DMS153 (cell line): ENCODE measurements at regions not wholly inside any gene's neighbourhood (a gene's known extent, or its start where the extent isn't known, plus 50 kb on each side); places are given as distances from the start of the nearest gene placed in this dataset.

Experiments
- DNase-seq: peaks from one replicate; lab custom pipeline; 2025; lab: John Stamatoyannopoulos, UW

DNA sequence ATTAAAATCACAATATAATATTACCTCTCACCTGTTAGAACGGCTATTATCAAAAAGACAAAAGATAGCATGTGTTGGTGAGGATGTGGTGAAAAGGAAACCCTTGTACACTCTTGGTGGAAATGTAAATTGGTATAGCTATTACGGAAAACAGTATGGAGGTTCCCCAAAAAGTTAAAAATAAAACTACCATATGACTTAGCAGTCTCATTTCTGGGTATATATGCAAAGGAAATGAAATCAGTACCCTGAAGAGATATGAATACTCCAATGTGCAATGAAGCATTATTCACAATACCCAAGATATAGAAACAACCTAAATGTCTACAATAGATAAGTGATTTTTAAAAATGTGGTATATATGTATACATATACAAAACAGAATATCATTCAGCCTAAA lies 199.9 kb downstream of the SNX18 start:
- no peak for DNase-seq

DNA sequence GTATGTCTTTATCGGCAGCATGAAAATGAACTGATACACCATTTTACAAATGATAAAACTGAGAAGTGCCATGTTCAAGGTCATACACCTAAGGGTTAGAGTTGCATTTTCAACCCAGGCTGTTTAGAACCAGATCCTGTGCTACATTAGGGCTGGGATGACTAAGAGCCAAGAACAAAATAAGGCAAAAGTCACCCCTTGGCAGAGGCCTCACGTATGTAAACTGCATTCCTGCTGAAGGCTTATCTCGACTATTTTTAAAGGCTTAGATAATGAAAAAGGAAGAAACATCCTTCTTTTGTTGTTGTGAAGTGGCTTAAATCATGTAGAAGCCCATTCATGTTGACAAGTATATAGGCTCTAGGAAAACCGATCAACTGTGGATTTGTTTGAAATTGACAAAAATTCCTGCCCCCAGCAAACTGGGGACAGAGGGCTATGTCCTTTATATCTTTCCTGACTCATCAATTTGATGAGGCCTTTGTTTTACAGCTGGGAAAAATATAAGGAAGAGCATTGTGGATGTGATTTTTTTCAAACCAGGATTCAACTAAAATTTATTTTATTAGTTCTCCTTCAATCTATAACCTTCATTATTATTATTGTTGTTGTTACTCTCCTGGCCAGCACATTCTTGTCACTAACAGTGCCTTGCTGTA lies 196.5 kb downstream of the SNX18 start:
- no peak for DNase-seq

DNA sequence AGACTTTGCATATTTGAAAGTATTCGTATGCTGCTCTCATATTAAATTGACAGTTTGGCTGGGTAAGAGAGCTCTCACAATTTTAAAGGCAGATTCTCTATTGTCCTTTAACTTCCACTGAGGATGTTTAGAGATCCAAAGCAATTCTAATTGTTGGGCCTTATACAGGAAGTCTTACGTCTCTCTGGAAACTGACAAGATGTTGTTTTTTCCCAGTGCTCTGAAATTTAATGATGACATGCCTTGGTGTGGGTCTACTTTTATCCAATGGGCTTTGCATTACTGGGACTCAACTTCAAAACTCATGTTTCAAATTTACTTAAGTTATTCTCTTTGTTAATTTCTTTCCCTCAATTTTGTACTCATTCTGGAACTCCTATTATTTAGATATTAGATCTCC lies 191.5 kb downstream of the SNX18 start:
- DNase-seq = no peak

DNA sequence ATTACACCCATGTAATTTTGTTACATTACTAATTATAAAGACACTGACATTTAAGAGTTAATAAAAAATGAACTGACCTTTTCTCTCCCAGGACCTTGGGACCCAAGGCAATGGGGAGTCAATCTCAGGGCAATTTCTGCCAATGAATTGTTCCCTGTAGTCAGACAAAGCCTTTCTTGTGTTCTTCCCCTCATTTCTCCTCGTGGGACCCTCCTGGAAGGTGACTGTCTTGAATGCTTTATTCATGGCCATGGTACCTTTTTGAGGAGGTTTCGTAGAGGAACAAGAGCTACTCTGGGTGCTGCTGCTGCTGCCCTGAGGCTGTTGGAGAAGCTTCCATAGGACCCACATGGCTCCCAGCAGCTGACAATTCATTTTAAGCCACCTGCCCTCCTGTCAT lies 190.3 kb downstream of the SNX18 start:
- DNase-seq = no peak

DNA sequence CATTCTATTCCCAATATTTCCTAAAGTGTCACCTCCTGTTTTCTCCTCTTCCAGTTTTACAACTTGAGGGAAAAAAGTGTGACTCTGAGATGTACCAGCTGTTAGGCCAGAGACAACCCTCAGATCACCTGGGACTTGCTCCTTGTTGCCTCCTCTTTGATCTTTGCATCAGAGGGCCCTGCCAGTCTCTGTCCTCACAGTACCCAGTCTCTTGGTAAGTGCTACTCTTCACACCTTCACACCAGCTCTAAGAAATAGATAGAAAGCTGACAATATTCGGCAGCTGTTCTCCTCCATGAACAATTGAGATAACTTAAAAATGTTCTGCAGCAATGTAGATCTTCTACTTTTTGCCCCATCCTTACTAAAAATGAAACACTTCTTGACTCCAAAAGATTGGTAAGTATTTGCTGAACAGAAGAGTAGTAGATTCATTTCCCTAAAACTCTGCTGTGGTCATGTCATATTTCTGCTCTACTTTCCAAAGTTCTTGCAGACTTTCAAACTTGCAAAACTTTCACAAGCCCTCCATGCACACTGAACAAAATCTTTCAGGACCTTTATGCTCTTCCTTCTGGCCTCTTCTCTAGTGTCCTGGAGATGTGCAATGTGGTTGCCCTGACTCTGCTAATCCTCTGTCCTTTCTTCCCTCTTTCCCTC lies 188.6 kb downstream of the SNX18 start:
- DNase-seq = no peak

DNA sequence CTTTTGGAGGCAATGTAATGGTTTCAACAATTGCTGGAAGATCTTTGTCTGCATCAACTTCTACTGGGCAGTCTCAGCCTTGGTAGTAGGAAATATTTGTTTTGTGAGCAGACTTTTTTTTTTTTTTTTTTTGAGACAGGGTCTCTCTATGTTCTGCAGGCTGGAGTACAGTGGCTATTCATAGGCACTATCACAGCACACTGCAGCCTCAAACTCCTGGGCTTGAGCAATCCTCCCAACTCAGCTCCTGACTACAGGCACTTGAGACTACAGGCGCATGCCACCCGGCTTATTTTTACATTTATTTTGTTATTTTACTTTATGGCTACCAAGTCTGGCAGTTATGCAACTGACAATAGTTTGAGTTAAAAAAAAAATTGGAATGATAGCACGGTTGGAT lies 187.3 kb downstream of the SNX18 start:
- DNase-seq = no peak

DNA sequence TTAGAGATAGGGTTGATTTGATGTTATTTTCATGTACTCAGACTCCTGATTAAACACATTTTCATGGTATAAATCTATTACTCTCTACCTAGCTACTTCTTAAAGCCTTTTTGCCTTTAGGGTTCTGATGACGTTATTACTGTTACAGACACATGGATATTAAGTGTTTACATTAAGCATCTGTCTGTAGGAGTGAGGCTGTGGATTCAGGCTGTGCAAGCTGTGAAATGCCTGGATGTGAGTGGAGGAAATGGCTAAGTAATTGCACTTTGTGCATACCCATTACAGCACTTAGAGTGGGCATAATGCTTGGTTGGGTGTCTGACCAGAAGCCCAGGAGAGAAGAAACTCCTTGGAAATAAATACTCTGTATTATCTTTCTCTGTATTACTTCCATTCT lies 186.8 kb downstream of the SNX18 start:
- DNase-seq = no peak

DNA sequence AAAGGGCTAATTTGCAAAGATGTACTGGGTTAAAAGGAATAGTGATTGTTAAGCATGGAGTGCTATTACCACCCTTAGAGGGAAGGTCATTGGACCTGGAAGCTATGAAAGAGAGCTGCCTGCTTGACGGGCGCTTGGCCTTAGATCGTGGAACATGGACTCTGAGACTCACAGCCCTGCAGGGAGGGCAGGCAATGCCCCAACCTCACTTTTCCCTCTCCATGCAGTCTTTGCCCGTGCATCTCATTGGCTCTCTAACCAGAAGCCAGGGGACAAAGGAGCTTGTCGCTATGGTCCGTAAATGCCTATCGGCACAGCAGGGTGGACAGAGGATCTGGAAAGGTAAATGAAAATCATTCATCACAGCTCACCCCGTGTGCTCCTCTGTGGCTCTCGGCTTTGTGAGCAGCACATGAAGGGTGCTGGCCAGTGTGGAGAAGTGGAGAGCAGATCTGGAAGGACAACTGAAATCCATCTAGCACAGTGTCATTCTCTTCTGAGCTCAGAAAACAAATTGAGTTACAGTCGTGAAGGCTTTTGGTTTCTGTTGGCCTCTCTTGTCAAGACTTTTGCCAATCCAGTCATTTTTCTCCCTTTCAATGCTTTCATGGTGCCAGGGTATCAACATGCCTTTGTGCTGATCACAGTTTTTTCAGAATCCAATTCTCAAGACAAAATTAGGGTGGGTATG lies 186.2 kb downstream of the SNX18 start:
- DNase-seq = no peak

DNA sequence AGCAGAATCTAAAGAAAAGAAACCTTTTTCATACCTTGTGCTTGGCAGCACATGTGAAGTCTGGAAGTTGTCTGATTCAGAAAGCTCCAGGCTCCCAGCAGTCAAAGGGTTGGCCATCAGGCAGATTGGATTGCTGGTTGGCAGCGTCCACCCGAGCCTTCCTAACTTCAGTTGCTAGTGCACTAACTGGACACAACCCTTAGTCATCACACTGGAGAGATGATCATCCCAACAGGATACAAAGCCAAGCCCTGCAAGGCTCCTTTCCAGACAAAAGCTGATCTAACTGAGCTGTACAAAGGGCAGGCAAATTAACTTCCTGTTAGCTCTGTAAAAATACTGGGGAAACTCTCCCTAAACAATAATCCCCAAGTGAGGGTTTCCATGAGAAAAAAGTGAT lies 185.6 kb downstream of the SNX18 start:
- DNase-seq = peak; percentile 19

DNA sequence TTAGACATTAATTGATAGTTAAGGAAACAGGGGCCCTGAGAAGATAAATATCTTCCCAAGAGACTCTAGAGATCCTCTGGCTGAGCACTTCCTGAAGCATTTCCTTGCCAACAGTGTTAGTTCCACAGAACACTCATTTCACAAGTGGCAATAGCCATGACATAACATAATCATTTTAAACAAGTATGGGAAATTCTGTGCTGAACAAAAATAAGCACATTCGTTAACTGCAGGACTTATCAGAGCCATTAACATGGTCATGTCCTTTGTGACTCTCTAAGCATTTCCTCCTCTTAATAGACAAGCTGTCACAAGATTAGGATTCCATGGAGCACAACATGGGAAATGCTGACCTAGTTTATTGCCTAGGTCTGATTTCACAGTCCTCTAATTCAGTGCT lies 184.9 kb downstream of the SNX18 start:
- no peak for DNase-seq

DNA sequence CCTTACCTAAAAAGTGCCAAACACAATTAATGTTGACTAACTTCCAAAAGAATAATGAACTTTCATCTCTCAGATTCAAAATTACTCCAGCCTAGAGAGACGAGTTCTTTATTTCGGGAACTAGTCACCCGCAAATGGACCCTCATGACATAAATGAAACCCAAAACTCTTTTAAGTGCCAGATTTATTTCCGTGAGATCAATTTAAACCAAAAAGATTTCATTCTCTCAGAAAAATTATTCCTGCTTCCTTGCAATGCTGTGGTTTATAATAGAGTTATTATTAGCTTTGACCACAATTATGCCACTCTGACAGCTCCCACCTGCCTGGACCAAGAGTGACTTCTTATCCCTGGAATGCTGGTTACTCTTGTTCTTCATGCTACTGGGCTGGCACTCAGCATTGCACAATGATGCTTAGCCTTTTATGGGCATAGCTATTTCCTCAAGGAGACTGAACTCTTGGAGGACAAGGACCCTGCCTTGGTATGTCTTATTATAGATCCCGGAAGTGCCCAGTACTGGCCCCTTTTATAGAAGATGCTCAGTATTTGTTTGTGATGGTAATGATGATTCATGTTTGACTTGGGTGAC lies 183.5 kb downstream of the SNX18 start:
- no peak for DNase-seq

DNA sequence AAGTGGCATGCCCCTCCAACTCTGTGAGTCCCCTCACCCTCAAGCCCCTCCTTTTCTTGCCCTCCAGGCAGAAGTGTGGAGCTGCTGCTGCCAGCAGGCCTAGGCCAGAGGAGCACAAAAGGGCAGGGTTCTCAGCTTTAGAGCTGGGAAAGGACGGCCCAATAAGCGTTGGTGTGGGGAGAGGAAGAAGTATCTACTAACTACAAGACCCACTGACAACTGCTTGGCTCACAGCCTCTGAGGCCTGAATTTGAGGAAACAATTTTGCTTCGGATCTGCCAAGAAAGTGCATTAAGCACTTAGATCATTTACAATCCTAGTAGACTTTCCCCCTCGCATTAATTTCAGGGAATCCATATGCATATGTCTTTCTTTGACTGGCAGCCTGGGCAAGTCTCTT lies 179.4 kb downstream of the SNX18 start:
- no peak for DNase-seq

DNA sequence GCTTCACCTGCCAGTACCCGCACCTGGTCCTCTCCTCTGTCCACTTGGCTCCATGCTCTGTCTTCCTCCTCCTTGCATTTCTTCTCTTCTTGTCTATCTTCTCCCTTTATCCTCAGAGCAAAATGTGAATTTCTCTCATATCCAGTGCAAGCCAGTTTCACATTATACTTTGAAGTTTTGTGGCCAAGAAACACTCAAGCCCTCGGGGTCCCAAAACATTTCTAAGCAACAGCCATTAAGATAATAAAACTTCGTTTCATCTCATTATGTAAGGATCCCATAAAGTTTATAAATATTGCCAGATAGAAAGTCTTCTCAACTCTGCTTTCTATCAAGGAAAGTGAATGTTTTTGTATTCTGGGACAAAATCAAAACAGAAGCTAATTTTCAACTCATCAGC lies 178.8 kb downstream of the SNX18 start:
- no peak for DNase-seq

DNA sequence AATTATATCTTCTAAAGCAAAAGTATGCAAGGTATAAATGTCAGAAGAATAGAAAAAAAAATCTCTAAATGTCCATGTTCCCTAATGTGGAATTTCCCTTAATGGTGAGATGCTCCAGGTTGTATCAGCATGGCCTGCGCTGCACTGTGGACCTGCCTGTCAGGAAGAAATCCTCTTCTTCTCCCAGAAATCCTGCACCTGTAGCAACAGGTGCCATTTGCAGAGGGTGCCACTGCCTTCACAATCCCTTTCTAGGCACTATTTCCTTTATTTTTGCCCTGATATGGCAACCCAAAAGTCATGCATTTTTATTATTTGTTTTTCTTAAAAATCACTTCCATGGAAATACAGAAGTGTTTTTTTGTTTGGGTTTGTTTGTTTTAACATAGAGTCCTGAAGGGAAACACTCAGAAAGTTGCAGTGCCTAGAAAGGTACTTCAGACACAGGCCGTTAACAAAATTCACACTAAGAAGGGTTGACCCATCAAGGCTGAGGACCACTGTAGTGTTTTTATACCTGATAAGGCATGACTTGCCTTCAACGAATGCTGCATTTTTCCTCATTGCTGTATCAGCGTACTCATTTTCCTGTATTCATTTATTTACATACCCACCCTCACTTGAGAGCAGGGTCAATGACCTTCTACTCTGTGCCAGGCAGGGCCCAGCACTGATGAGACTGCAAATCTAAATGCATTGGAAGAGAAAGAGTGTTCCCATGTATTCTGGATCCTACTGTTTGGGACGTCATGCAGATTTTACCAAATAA lies 177.8 kb downstream of the SNX18 start:
- no peak for DNase-seq

DNA sequence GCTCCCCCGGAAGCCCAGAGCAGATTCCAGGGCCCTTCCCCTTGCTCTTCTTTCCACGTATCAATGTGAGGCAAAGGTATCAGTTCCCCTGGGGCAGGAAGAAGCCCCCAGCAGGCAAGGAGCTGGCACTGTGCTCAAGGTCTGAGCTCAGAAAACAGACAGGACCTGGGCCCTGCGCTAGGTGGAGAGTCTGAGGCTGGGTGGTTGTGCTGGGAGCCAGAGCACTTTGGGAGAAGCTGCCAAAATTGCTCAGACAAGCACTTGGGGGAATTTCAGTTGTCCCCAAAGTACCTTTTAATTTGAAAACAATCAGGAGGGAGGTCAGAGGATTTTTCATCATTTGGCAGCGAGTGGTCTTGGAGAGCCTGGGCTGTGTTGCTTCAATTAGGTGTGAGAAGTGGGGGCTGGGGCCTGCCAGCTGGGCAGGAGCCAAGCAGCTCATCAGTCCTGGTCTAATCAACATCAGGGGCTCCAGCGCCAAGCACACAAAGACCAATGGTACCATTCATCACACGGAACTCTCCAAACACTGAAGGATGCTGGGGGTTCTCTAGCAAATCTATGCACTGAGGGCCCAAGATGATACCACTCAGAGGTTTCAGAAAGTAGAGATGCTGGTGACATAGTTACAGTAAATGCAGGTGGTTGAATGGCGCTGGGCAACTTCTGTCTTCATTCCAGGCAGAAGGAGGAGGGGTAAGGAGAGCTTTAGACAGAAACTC lies 176.5 kb downstream of the SNX18 start:
- no peak for DNase-seq

DNA sequence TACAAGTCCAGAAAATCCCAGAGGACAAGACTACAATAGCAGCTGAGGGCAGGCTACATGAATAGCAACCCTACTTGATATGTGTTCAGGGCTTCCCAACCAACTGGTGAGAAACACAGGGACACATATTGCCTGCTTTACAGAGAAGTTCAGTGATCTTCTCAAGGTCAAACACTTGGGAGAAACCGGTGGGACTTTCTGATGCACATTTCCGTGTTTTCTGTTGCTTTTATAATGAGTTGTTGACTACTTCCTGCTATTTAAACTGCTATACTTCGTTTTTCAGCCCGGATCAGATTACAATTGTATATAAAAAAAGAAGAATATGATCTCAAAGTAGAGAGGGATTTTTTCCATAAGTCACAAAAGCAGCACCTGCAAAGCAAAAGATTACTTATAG lies 175.1 kb downstream of the SNX18 start:
- DNase-seq = no peak

DNA sequence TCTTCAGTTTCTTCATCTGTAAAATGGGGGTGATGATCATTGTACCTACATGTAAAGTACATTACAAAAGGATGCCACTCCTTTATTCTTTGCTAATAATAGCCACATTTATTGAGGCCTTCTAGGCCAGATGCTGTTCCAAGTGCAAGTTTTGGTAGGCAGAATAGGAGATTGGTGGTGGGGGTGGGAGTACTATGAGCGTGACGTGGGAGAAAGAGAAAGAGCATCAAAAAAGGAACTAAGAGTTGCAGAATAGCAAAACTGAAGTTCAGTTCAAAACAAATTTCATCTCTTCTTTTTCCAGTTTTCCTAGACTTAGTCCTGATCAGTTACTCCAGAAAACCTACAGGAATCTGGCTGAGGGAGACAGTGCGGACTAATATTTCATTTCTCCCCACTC lies 174.1 kb downstream of the SNX18 start:
- DNase-seq = no peak

DNA sequence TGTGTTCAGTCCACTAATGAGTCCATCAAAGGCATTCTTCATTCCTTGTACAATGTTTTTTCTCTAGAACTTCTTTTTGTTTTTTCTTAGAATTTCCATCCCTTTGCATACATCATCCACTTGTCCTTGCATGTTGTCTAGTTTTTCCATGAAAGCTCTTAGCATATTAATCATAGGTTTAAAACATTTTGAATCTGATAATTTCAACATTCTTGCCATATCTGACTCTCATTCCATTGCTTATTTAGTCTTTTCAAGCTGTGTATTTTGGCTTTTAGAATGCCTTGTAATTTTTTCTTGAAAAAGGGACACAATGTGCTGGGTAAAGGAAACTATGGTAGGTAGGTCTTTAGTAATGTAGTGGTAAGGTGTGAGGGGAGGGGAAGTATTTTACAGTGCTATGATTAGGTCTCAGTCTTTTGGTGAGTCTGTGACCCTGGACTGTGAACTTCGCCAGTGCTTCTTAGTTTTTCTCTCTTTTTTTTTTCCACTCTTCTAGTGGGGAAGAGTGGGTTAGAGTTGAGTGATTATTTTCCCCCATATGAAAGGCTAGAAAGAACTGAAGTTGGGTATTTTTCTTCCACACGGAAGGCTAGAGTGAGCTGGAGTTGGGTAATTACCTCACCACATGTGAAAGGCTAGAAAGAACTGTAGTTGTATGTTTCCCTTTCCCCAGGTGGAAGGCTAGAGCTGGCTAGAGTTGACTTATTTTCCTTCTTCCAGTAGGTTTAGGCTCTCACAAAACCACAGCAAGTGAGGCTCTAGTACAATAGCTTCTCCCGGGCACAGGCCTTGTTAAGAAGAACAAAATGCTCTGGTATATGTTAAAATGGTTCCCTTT lies 172.1 kb downstream of the SNX18 start:
- no peak for DNase-seq

DNA sequence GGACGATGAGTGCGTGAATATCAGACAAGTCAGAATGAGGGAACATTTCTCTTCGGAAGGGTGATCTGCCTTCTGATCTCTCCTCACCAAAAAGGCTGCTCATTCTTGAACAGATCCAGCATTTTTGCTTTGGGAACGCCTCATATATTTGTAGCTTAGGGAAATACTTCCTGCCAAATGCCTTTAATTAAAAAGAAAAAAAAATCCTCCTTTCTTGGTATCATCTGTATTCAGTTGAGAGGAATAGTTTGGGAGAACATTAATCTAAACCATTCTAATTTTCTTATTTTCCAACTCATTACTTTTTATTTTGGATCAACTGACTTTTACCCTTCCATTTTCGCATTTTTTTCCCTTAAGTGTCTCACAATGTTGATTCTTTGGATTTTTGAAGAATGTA lies 163.4 kb downstream of the SNX18 start:
- DNase-seq = no peak

DNA sequence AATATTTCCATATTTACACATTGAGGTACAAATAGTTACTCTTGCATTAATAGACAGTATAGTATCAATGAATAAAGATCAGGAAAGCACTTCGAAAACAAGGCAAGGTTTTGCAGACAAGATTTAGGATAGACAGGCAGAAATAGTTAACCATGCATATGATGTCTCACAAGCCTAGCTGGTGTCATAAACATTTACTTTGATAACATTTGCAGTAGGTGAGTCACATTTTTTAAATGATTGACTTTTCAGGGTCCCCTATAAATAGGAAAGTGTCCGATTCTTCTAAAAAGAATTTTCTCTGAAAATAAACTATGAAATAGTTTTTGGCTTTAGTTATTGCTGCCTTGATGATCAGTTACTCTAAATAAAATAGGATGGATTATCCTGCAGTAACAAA lies 162.1 kb downstream of the SNX18 start:
- DNase-seq = no peak

DNA sequence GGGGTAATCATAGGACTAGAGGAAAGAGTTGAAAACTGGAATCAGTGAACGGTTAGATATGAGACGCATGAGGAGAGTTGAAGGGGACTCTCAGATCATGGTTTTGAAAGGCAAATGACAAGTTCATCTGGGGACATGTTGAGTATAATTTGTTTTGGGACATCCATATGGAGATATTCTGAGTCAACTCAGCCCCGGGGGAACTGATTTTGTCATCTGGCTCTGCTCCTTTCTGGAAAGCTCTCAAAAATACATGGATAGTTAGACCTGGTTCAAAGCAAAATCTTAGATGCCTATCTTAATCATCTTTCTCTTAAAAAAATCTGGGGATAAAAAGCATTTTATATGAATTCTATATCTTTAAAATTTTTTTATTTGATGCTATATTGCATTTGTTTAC lies 161.2 kb downstream of the SNX18 start:
- no peak for DNase-seq
